ENCODE measurements at regions not wholly inside any gene's neighbourhood (a gene's known extent, or its start where the extent isn't known, plus 50 kb on each side); places are given as distances from the start of the nearest gene placed in this dataset.
A peak's percentile ranks its signal among the peaks of the same experiment; 100 is the strongest.

DNA sequence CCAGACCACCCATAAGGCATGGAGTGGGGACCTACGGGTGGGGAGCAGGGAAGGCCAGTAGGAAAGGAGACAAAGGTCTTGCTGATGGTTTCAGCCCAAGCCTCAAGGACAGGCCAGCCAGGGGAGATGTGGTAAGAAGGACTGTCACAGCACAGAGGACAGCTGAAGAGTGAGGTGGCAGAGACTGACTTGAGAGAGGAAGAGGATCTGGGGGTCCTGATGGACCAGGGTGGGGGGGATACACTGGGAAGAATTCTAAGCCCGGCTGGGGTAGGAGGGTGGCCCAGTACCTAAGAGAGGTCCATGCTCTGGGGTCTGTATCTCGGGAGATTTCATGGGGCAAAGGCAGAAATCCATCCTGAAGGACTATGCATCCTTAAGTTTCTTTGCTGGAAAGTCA lies 66.1 kb upstream of the THY1 start:
- DNase-seq: no peak

DNA sequence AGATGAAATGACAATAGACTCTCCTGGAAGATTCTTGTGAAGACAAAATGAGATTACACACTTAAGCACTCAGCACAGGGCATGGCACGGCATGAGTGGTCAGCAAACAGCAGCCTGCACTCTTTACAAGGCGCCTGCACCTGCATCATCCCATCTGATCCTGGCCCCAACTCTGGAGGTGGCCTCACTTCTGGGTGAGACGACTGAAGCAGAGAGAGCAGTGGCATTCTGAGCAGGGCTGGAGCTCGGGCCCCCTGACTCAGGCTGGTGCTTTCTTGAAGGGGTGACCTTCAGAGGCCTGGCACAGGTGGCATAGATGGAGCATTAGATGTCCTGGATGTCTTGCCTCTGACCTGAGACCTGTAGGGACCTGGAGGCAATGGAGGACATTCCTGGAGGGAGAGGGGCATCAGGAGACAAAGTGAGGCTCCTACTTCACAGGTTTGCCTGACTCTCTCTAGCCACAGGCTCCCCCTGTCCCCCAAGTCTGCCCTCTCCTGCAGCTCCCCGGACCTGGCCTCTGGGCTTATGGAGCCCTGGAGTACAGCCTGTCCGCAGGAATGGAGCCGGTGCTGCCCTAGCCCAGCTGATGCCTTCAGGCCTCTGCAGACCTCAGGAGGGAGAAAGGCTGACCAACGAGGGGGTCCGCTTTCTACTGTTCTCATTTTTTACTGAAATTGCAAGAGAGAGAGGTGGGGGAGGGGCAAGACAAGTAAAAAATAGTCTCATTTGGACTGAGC lies 65.5 kb upstream of the THY1 start:
- no peak for DNase-seq

DNA sequence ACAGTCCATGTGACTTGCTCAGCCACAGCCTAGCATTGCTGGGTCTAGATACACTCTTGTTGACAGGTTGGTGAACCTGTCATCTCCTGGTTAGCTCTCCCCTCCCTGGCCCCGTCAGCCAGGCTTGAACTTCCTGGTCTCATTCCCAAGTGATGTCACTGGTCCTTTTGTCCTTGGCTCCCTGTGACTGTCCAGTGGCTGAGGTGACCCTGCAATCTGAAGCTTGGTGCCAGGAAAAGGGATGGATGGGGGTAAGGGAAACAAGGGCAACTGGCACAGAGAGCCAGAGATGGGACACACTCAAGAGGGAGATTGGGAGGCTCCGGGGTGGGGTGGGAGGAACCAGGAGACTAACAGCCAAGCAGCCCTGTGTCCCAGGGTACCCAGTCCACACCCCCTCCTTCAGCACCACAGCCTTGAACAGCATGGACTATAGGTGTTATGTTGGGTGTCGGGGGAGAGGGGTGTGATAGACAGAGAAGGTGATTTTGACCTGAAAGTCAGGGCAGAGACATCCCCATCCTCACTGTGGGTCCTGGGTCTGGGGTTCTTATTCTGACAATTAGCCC lies 63.8 kb upstream of the THY1 start:
- DNase-seq: no peak

DNA sequence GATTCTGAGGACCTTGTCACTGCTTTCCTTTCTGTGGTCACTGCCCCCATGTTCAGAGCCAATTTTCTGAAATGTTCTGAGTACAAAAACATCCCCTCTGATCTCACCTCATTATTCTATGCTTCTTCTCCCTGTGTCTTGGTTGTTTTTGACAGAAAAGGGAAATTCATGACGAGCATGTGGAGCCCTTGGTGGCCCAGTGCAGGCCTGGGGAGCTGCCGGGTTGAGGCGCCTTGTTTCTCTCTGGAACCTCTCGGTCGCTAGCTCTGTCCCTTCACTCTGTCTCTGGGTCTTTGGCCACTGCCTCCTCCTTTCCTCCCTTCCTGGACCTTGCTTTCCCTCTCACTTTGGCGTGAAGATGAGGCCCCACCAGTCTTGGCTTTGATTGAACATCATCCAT lies 63.0 kb upstream of the THY1 start:
- no peak for DNase-seq

DNA sequence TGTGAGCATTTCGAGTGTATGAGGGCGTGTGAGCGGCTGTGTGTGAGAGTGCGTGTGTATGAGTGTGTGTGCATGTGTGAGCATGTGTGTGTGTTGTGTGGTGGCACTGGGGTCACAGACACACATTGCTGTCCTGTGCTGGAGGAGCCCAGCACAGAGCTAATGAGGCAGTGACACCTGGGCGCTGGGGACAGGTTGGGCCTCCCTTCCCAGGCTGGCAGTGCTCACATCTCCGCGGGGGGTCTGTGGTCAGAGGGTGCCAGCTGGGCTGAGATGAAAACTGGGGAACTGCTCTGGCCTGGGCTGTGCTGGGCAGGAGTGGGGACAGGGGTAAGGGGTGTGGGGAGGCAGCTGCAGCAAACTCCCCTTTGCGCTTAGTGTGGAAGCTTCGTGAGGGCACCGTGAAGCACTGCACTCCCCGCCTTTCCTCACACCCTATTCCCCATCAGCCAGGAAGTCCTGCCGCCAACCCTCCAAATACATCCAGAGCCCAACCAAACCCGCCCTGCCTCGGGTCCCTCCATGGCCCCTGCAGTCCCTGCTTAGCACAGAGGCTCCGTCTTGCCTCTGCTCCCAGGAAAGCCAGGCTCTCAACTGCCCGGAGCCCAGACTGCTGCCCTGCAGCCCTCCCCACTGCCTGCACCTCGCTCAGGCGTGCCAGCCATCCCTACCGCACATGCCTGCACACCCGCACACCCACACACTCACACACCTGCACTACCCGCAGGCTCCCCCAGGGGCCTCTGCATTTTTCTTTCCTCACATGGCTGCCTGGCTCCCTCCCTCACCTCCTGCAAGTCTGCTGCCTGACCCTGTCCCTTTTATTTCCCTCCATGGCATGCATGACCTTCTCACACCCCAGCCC lies 62.0 kb upstream of the THY1 start:
- no peak for DNase-seq

DNA sequence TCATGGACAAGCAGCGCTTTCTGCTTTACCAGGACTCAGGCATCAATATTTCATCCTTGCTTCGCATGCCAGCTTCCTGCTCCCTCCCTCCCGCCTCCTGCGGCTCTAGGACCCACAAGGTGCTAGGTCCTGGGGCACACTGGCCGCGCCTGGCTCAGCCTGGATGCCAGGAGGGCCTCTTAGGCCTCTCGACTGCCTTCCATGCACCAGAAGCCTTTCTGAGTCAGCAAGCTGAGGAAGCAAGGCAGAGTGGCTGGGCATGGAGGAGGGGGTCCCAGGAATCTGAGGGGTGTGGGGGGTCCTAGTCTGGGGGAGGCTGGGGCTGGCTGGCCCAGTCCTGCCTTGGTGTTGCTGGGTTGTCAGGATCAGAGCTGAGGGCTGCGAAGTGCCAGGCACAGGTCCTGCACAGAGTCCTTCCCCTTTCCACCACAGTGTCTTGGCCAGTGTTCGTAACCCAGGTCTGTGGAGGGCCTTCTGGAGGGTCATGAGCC lies 61.0 kb upstream of the THY1 start:
- no peak for DNase-seq

DNA sequence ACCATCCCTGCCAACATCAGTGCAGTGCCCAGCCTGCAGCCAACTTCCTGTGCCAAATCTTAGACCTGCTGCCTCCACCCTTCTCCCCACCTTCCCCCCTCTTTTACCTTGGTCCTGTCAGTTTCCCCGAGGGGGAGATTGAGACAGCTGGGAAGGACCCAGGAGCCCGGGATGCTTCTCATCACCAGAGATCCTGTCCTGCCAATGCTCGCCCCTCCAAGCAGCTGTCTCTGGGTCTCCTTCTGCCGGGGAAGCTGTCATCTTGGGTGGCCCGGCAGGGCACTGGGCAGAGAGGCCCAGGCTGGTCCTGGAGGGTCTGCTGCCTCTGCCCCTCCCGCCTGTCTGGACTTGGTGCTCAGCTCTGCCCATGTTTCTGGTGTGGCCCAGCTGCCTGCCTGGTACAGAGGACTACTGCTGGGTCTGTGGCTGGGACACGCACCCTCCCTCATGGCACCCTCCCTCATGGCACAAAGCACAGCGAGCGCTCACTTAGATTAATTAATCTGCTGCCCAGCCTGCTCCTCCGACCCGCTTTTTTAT lies 60.4 kb upstream of the THY1 start:
- no peak for DNase-seq

DNA sequence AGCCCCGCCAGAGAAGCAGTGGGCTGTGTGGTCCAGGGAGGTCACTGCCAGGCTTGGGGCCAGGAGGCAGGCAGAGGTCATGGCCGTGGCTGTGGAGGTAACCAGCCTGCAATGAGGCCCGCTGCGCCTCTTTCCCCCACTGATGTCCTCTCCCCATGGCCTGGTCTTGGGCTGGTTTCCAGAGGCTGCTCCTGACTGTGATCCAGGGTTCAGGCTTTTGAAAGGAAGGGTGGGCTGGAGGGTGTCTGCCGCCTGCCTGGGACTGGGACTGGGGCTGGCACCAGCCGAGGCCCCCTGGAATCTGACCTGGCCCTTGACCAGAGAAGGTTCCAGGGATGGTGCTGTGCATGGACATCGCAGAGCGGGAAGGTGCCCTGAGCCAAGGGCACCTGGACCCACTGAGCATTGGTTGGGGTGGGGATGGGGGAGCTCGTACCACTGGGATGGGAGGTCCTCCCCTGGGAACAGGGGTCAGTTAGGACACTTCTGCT lies 59.6 kb upstream of the THY1 start:
- DNase-seq: no peak

DNA sequence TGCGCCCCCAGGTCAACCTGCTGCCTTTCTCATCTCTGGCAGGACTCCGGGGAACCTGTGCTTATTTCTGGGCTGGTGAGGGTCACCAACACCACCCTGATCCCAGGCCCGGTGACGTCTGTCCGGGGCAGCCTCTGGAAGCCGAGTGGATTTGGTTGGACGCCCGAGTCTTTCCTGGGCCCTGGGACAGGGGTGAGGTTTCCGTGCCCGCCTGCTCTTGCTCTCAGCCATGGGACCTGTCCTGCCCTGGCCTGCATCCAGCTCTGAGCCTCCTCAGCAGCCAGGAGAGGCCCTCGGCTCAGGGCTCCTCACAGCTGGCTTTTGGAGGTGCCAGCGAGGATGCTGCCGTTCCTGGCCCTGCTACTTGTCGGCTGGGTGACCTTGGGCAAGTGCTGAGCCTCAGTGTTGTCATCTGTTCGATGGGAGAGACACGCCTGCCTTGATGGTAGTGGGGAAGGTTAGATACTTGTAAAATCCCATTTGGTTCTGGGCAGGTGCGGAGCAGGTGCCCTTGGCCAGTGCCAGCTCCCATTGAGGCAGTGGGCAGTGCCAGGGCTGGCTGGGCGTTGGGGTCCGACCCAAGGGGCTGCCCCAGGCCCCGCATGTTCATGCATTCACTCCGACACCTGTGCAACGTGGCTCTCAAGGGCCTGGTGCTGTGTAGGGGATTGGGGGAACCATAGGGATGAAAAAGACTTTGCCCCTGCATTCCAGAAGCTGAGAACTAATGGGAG lies 58.9 kb upstream of the THY1 start:
- no peak for DNase-seq

DNA sequence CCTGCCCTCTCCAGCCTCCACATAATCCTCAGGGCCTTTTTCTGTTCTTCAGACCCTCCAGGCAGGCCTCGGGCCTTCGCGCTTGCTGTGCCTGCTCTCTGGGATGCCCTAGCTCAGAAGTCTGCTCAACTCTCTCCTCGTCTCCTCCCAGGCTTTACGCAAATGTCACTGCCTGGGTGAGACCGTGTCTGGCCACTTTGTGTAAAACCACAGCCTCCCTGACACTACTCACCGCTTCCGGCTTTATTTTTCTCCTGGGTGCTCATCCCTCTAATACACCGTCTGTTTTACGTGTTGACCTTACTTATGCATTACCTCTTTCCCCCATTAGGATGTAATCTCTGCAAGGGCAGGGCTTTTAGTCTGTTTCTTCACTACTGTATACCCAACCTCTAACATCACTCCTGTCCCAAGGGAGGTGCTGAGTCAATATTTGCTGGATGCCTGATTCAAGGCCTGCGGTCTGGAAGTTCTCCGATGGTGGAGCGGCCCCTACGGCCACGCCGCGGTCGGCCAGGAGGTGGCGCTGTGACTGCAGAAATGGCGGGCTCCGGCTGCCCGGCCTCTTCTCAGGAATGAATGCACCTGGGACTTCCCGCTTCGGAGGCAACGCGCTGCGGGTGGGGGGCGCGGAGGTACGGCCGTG lies 58.2 kb upstream of the THY1 start:
- peak; percentile 29 for DNase-seq

DNA sequence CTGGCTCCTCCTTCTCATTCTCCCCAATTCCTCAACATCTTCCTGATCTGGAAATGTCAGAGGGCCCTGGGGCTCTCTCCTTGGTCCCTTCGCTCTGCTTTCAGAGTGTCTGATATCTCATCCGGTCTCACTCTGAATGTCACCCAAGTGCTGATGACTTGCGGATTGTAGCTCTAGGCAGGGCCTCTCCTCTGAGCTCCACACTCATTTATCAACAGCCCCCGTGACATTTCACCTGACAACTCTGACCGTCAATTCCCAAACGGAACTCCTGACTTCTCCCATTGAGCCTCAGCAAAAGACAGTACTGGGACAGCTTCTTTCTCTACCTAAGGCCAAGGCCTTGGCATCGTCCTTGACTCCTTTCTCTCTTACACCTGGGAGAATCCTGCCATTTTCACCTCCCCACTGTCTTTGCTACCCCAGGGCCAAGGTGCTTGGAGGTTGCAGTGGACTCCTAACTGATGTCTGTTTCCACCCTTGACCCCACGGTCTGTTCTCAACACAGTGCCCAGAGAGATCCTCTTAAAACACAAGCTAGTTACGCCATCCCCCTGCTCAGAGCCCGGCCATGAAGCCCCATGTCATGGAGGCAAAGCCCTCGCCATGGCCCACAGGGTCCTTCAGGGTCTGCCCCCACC lies 57.5 kb upstream of the THY1 start:
- no peak for DNase-seq

DNA sequence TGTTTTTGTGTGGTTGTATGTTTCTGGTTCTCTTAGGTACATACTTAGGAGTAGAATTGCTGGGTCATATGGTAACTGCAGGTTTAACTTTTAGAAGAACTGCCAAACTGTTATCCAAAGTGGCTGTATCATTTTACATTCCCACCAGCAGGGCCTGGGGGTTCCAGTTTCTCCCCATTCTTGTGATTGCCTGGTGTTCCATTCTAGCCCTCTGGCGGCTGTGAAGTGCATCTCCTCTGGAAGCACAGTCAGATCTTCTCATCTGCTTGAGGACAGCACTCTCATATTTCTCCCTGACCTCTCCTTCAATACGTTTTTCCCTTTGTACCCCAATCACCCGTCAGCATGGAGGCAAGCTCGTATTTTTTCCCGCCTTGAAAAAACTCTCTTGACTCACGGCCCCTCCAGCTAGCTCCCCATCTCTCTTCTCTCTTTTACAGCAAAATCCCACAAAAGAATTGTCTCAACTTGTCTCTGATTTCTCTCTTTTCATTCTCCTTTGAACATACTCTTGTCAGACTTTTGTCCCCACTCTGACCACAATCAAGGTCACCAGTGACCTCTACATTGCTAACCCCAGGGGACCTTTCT lies 56.8 kb upstream of the THY1 start:
- DNase-seq: no peak

DNA sequence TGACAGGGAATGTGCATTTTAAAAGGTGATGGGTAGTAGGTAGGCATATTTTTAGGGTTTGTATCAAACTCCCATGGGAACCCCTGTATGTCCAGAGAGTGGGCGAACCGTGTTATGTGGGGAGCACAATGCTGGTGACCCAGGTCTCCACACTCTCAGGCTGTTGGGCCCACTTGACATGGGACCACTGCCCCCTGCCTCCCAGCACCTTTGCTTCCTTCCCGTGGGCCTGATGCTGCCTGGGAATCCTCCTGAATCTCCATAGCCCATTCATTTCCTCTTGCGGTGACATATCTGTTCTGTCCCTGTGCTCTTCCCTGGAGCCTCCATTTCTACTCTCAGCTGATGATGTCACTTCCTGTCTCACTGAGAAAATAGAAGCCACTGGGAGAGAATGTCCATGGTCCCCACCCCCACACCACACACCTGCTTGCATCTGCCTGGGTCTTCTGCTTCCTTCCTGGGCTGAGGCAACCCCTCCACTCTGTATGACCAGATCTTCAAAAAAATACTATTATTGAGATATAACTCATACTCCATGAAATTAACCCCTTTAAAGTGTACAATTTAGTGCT lies 55.8 kb upstream of the THY1 start:
- no peak for DNase-seq

DNA sequence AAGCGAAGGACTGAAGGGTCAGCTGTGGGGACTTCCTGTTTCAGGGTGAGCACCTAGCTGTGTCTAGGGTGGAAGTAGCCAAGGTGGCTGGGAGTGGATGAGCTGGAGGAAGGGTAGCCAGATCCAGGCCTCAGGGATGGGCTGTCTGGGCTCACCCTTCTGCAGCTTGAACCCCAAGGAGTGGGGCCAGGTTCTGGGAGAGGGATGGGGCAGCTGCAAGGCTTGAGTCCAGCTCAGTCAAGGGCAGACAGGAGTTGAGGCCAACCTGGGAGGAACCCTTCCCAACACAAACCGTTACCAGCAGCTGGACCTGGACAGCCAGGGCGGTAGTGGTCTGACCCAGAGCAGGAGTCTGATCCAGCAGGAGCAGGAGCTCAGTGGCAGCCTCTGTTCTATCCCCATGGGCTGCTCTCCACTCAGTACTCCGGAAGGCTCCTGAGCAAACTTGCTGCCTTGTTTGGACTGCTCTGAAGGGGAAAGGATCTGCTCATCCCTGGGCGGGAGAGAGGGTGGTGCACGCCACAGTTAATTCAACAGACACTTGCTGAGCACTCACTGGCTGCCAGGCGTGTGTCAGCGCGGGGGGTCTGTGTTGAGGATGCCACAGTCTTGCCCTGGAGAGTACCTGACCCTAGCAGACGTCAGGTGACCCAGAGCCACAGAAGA lies 53.8 kb upstream of the THY1 start:
- no peak for DNase-seq

DNA sequence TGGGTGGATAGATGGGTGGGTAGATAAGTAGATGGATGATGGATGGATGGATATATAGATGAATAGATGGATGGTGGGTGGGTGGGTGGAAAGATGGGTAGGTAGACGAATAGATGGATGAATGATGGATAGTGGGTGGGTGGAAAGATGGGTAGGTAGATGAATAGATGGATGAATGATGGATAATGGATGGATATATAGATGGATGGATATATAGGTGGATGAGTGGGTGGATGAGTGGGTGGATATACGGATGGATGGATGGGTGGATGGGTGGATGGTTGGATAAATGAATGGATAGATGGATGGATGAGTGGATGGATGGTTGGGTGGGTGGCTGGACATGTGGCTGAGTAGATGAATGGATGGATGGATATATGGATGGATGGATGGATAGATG lies 53.1 kb upstream of the THY1 start:
- no peak for DNase-seq

DNA sequence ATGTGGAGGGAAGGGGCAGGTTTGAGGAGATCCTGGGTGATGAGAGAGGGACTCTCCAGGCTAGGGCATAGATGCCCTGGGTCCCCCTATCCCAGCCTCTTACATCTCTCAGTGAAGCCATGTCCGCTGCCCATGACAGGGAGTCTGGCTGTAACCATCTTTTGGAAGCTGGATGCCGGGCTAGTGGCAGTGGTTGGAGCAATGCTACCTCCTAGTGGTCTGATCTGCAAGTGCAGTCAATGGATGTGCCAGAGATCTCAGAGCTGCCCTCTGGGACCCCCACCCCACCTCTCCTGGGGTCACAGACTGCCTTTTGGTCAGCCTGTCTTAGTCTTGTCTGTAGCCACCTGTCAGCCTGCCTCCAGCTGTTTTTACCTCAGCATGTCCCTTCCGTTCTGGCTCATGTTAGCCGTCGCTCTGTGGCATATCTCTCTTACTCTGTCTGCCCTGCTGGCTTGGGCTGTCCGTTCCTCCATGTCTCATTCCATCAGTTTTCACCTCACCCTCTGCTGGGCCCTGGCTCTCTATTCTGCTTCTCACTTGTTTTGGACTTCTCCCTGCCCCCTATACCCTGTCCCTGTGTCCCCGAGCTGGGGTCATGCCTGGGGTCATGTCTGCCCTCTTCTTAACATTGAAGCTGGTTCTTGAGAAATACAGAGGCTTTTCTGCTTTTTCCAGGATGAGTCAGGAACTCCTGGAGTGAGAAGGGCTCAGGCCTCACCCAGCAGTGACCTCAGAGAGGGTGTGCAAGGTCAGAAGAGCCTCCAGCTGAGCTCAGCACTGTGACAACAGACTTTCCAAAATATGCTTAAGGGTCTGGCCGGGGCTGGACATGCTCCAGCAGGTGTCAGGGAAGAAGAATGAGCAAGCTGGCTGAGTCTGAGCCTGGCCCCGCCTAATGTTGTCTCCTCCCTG lies 52.0 kb upstream of the THY1 start:
- DNase-seq: peak; percentile 54

DNA sequence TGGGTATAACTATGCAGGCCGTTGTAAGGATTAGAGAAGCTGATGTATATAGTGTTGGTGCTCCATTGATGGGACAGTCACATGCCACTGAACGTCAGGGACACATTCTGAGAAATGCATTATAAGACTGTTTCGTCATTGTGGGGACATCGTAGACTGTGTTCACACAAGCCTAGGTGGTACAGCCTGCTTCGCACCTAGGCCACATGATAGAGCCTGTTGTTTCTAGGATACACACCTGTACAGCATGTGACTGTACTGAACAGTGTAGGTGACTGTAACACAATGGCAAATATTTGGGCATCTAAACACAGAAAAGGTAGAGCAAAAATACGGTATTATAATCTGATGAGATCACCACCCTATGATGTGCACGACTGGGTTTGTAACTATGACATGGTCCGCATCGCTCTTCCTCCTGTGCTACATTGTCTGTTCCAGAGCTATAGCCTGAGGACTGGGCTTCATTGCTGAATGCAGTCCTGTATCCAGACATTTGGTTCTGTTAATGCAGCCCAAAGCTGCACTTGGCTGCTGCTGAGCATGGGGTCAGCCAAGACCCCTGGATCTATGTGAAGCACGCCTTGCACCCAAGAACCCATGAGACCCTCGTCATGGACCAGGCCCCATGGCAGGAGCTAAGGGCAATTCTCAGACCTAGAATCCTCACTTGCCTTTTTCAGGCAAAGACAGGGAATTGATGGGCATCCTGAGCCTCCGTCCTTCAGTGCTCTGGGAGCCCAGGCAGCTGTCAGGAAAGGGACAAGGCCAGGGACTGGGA lies 51.1 kb upstream of the THY1 start:
- DNase-seq: no peak

DNA sequence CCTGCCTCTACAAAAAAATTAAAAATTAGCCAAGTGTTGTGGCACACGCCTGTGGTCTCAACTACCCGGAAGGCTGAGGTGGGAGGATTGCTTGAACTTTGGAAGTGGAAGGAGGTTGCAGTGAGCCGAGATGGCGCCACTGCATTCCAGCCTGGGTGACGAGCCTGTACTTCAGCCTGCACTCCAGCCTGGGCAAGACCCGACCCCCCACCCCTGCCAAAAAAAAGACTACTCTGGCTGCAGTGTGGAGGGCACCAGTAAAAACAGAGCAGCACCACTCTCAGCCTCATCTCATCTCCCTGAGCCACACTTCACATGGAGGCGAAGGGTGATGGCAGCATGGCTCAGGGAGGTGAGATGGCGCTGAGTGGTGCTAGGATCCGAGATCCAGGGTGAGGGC lies 50.3 kb upstream of the THY1 start:
- DNase-seq: no peak
